Stimulated activated CD4-positive, alpha-beta T cell treated with anti-CD3 and anti-CD28 coated beads, Interleukin-15, amount 100 ng/mL, for 24 hours (primary cell): ENCODE measurements at regions not wholly inside any gene's neighbourhood (a gene's known extent, or its start where the extent isn't known, plus 50 kb on each side); places are given as distances from the start of the nearest gene placed in this dataset.
"Not testable (repeated sequence)": the region's sequence is repeated elsewhere in the genome, so short reads cannot be mapped to it uniquely, and the experiment has no call there.

Experiments
- DNase-seq: peaks from one replicate; pipeline ENCODE4 v3.0.0-alpha.2; 2020

DNA sequence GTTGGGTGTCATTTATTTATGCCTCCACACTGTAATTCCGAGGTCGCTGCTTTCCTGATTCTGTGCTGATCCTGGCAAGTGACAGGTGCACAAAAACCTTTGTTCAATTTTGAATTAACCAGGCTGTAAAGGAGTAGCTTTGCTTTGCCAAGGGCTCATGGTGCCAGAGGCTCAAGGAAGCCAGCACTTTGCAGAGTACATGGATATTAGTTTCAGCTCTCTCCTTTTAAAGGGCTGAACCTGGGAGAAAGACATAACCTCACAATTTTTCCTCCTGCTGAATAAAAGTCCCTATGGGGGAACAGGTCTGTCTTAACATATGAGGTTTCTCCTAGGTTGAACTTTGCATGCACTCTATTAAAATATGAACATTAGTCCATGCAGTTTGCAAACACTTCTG, 227.6 kb upstream of the WSB1 start:
- no peak for DNase-seq

GRCh38 chr17:27069842-27070508, 223.9 kb upstream of the WSB1 start:
- DNase-seq = no peak

DNA sequence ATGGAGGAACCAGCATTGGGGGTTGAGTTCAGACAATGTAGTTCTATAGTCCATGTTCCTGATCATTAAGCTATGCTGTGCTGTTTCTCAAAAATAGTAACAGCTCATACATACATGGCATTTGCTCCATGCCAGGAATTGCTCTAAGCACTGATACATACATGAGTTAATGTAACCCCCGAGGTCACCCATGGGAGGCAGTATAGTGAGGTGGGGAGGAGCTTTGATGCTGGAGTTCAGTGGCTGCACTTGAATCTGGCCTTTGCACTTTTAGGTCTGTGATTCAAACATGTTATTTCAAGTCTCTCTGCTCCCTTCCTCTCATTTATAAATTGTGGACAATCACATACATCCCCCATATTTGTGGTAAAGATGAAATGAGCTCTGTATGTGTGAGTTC, 223.1 kb upstream of the WSB1 start:
- DNase-seq = no peak

- no peak for DNase-seq
Measured at GRCh38 chr17:27072885-27073284, 221.0 kb upstream of the WSB1 start.

DNA sequence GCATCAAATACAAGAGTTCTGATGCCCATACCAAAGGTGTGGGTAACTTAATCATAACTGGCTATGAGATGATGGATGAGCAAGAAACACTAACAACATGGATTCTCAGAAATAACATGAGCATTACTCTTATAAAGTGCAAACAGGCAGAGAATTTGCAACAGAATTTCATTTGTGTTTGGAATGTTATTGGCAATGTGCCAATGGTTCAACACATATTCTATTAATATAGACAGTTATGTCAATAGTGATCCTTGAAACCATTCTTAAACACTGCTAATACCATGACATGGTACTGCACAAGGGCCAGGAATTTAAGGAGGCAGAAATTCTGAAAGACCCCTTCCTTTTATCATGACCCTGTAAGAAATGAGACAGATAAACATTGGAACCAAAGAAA, 217.1 kb upstream of the WSB1 start:
- no peak for DNase-seq

GRCh38 chr17:27078296-27078695, 215.6 kb upstream of the WSB1 start:
- DNase-seq = no peak

GRCh38 chr17:27079660-27080059, 214.3 kb upstream of the WSB1 start:
- no peak for DNase-seq

DNA sequence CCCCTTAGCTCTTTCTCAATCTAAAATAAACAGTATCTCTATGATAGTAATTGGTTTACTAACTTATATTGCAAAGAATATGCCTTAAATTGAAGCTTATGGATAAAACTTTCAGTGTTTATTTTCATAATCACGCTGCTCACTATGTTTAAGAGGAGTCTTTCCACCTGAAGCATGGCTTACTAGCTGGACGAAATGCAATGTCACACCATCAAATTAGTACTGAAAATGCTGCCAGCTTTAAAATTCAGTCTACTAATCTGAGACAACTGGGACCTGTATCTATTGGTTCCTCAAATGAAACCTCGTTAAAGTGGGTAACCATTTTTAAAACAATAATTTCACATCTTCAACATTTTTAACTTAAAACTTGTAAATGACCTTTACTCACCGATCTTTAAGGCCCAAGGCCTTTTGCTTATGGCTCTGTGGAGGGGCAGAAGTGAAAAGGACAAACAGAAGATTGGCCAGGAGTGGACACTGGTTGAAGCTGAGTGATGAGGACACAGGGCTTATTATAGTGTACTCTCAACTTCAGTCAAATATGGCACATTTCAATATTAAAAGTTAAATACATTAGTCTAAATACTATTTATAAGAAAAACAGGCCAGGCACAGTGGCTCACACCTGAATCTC, 212.8 kb upstream of the WSB1 start:
- no peak for DNase-seq

DNA sequence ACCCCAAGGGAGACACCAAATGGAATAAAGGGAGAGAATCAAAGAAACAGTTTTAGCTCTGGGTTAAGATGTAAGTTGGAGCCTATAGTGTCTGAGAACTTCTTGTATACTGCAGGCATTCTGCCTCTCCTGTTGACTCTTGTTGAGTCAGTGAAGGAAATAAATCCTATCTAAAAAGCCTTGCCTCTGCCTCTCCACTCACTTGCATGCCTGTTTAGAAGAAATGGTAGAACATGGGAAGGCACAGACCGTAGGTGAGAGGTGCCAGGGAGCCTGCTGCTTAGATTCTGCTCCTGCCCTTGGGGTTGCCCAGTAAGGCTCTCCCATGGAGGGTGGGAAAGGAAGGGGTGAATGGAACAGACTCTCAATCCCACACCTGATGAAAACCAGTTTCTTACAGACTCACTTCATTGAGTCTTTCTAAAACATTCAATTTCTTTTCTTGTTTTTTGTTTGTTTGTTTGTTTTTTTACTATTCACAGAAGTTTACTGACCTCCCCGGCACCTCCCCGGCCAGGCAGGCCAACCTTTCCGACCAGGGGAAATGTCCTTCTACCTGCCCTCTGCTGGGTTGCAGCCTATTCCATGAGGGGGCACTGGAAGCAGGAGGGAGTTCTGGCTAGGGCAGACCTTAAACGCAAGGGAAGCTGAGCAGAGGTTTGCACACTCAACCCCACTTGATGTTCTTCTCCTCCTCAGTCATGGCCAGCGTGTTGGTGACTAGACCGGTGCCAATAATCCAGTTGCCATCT, 211.7 kb upstream of the WSB1 start:
- no peak for DNase-seq

DNA sequence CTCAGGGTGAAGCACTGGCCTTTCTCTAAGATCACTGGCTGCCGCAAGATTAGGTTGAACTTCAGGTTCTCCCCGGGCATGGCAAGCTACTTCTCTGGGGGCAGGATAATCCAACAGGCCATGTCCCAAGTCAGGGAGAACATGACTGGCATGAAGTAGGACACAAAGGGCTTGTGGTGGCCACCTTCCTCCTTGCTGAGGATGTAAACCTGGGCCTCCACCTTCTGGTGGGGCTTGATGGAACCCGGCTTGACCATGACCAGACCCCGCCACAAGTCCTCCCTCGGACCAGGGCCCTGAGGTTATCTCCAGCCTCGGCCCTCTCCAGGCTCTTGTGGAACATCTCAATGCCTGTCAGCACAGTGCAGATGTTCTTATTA, 211.1 kb upstream of the WSB1 start:
- DNase-seq = no peak

- DNase-seq = no peak
Measured at GRCh38 chr17:27083408-27084185, 210.3 kb upstream of the WSB1 start.

DNA sequence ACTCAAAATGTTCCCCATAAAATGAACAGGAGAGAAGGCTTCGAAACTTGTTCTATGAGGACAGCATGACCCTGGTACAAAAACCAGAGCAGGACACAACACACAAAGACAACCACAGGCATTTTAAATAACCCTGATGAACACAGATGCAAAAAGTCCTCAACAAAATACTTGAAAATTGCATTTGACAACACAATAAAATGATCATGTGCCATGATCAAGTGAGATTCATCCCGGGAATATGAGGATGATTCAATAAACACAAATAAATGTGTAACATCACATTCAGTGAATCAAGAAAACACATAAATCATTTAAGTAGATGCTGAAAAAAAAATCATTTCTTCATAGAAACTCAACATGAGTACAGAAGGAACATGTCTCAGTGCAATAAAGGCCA, 208.4 kb upstream of the WSB1 start:
- DNase-seq = no peak

DNA sequence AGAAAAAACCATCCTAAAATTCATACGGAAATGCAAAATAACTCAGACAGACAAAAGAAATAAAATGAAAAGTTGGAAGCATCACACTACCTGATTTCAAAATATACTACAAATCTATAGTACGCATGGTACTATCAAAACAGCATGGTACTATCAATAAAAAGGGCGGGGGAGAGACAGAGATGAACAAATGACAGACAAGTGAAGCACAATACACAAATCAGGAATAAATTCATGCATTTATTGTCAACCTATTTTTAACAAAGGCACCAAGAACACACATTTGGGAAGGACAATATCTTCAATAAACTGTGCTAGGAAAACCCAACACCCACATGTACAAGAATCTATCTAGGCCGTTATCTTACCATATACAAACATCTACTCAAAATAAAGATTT, 207.4 kb upstream of the WSB1 start:
- DNase-seq = no peak

DNA sequence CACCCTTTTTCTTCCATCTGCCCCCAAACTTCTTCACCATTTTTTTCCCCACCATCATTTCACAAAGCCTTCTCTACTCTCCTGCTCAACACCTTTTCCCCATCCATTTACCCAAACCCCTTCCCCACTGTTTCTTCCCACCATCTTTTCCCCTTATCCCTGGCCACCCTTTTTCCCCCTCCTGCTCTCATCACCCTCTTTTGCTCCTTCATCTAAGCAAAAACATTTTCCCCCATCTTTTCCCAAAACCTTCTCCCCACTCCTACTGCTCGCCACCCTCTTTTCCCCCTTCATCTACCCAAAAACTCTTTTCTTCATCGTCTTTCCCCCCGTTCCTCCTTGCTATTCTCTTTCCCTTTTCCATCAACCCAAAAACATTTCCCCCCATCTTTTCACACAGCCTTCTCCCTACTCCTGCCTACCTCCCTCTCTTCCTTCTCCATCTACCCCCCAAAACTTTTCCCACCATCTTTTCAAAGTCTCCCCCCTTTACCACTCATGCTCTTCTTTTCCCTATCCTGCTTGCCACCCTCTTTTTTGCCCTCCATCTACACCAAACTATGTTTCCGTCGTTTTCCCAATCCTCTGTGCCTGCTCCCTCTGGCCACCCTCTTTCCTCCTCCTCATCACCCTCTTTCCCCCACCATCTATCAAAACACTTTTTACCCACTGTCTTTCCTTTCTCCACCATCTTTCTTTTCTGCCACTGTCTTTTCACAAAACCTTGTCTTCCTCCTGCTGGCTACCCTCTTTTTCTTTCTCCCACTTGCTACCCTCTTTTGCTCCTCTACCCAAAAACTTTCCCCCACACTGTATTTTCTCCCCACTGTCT, 205.8 kb upstream of the WSB1 start:
- DNase-seq = no peak

GRCh38 chr17:27088767-27089078, 205.2 kb upstream of the WSB1 start:
- DNase-seq = no peak

DNA sequence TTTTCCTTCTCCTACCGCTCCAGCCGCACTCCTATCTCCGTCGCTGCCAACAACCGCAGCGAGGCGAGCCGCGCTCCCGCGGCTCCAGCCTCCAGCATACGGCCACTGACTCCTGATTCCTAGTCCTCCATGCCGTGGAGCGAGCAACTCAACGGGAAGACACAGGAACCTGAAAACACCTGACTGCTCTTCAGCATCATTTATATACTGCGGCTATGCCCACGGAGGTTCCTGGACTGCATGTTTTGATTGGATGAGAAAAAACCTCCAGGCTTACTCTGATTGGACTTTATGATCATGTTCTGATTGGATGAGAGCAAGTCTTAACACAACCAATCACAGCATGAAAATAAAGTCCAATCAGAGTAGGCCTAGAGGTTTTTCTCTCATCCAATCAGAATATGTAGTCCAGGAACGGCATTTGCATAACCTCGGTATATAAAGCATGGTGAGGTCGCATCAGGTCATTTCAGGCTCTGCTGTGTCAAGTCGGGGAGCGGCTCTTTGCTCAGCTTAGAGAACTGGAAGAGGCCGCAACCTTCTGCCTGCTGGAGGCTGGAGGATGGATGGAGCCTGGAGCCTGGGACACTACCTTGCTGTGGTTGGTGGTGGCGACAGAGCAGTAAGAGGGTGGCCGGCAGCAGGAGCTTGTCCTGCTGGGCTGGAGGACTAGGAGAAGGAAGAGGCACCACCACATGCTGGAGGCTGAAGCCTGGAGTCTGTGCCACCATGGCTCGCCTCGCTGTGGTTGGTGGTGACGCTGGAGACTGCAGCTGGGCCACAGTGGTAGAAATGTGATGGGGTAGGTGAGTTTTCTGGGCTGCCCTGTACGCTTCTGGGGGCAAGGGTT, 204.6 kb upstream of the WSB1 start:
- DNase-seq = not testable (repeated sequence)

DNA sequence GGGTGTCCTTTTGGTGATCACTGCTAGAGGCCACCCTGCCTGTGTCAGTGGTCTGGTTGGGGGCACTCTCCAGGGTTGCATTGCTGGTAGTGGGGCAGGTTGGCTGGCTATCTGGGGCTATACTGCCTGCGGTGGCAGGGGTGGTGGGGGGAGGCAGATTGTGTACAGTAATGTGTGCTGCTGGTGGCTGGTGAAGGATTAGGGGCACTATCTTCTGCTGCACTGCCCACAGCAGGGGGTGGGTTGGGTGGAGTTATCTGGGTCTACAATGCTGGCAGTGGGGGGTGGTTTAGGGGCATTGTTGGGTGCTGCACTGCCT, 204.0 kb upstream of the WSB1 start:
- no peak for DNase-seq

DNA sequence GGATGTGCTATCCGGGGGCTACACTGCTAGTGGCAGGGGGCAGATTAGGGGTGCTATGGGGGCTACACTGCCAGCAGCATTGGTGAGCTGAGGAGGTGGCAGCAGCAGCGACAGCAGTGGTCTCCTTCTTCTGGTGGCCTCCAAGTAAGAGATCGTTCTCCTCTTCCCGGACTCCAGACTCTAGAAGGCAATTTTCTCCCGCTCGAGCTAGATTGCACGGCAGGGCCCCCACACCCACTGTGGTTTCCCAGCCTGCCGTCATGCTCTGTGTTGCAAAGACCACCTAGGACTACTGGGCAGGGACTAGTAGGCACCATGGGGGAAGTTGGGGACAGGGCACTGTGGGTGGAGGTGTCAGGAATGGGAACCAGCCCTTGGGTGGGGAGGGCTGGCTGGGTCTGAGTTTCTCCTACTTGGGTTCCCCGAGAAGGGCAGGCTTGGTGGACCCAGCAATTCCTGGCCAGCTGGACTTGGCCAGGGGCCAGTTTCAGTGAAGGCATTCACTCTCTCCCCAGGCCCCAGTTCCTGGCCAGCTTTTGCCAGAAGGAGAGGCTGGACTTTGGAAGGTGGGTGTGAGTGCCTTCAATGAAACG, 203.4 kb upstream of the WSB1 start:
- DNase-seq = not testable (repeated sequence)

DNA sequence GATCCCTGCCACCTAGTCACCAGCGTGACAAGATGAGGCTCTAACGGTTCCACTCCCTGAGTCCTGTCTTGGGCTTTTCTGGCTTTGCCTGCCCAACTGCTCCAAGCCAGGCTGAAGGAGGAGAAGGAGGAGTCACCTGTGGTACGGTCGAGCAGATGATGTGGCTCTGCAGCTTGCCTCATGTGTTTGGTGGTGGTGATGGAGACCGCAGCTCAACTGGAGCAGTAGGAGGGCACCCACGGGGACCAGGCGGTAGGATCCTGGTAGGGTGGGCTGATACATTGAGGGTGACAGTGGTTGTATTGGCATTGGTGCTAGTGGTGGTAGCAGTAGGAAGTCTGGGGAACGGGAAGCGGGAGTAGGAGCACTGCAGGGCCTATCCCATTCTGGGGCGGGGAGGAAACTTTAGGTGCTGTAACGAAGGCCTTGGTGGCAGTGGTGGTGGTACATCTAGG, 202.8 kb upstream of the WSB1 start:
- DNase-seq = no peak

- not testable (repeated sequence) for DNase-seq
Measured at GRCh38 chr17:27094179-27094578, 199.7 kb upstream of the WSB1 start.

DNA sequence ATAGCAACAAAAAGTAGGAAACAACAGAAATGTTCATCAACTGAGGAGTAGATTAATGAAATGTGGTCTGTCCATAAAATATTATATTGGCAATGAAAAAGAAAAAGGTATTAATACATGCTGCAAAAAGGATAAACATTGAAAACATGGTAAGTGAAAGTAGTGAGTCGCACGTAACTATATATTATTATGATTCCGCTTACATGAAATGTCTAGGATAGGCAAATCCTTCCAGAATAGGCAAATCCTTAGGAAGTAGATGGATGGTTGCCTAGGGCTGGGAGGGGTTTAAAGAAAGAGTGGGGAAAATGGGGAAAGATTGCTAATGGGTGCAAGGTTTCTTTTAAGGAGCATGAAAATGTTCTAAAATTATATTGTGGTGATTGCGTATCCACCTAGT, 198.1 kb upstream of the WSB1 start:
- not testable (repeated sequence) for DNase-seq
